GM18870 (cell line): ENCODE measurements at regions not wholly inside any gene's neighbourhood (a gene's known extent, or its start where the extent isn't known, plus 50 kb on each side); places are given as distances from the start of the nearest gene placed in this dataset.

Source experiments
- ATAC-seq: cut with Tn5 transposase; IDR thresholded peaks from one replicate; pipeline ENCODE4 v1.9.1; 2021; ENCODE audit warnings: moderate library complexity; ENCODE audit not compliant: unreplicated experiment

GRCh38 chr5:160906090-160906489 lies 54.1 kb upstream of the ATP10B start:
- no peak for ATAC-seq

GRCh38 chr5:160905285-160905684 lies 53.3 kb upstream of the ATP10B start:
- ATAC-seq, result no peak

- ATAC-seq, result no peak
Measured at GRCh38 chr5:160904591-160904990, 52.6 kb upstream of the ATP10B start.

GRCh38 chr5:160903551-160903950 lies 51.5 kb upstream of the ATP10B start:
- no peak for ATAC-seq

- no peak for ATAC-seq
Measured at GRCh38 chr5:160903076-160903475, 51.1 kb upstream of the ATP10B start.
